Calu3 (cell line): ENCODE measurements at regions not wholly inside any gene's neighbourhood (a gene's known extent, or its start where the extent isn't known, plus 50 kb on each side); places are given as distances from the start of the nearest gene placed in this dataset.

Experiments used
- BruUV-seq: library from RNA; stranded (reverse); fragments of 400-500 nt; replicated peaks from 2 replicates; lab custom pipeline; 2021; lab: Mats Ljungman, UMichigan
- CTCF ChIA-PET: fragments of 300-600 bp; sonication (Branson Sonifier 250); formaldehyde crosslinking; loops from one replicate; lab custom pipeline; 2022; ENCODE audit warnings: antibody characterized with exemption; lab: Charles Lee
- DNase-seq: peaks from one replicate; pipeline ENCODE4 v3.0.0; 2022
- H3K27ac Mint-ChIP-seq: one replicate; pipeline ENCODE4 v1.8.0; 2022; ENCODE audit warnings: mixed read lengths; ENCODE audit not compliant: unreplicated experiment
- H3K27me3 Mint-ChIP-seq: one replicate; pipeline ENCODE4 v1.8.0; 2022; ENCODE audit warnings: mixed read lengths; ENCODE audit not compliant: unreplicated experiment
- H3K36me3 Mint-ChIP-seq: one replicate; pipeline ENCODE4 v1.8.0; 2022; ENCODE audit warnings: mild to moderate bottlenecking, moderate library complexity, mixed read lengths; ENCODE audit not compliant: insufficient read depth, unreplicated experiment
- H3K4me1 Mint-ChIP-seq: one replicate; pipeline ENCODE4 v1.8.0; 2022; ENCODE audit warnings: mild to moderate bottlenecking, low read depth, mixed read lengths; ENCODE audit not compliant: unreplicated experiment
- H3K4me3 Mint-ChIP-seq: one replicate; pipeline ENCODE4 v1.8.0; 2022; ENCODE audit warnings: mild to moderate bottlenecking, low read depth, moderate library complexity, mixed read lengths; ENCODE audit not compliant: unreplicated experiment
- H3K9me3 Mint-ChIP-seq: one replicate; pipeline ENCODE4 v1.8.0; 2022; ENCODE audit warnings: low read depth, mixed read lengths; ENCODE audit not compliant: unreplicated experiment
- intact Hi-C: fragments of 100-400 bp; cut with micrococcal nuclease; formaldehyde crosslinking; loops from one replicate; pipeline ENCODE4 v1.10.0; 2022; ENCODE audit not compliant: unreplicated experiment
- TF ChIP-seq, protein P1 (sequence below): fragments of 200-600 bp; IDR thresholded peaks from one replicate; pipeline ENCODE4 v1.8.0; 2022; ENCODE audit warnings: antibody characterized with exemption; ENCODE audit not compliant: unreplicated experiment

DNA sequence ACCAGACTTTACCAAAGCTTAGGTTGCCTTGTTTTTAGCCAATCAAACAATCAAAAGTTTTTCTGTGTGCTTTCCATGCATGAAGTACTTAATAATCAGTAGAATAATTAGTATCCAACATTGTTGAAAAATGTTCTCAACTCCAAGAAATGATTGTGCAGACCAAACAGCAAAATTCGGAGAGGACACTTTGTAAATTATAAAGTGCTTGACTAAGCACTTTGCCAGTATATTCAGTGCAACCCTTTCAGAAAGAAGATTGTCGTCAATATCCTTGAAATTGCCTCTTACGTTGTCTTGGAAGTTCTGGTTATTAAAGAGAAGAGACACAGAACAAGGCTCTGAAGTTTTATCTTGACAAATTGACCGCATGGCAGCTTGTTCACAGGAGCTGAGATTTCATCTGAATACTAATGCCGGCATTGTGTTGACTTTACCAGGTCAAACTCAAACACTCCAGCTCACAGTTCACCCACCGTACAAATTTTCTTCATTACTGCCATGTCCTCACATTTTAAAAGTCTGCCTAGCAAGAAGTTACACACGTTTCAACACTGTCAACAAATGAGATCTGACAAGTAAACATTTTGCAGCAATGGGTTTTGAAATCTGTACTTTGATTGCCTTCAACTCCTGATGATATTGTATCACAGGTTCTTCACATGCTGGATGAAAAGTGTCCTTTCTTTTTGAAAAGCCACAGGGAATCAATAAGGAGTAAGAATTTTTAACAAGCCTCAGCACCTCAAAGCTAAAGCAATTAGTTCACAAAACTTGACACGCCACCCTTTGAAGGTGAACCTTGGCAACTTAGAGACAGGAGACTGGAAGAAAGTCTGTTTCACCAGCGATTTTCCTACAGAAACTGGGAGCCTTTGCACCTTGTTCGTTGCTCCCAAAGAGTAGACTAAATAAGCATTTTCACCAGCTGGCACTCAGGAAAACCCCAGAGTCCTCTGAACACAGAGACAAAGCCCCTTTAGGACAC lies 150.9 kb downstream of the RFC3 start:
- no peak for DNase-seq
- TF ChIP-seq, protein P1, sequence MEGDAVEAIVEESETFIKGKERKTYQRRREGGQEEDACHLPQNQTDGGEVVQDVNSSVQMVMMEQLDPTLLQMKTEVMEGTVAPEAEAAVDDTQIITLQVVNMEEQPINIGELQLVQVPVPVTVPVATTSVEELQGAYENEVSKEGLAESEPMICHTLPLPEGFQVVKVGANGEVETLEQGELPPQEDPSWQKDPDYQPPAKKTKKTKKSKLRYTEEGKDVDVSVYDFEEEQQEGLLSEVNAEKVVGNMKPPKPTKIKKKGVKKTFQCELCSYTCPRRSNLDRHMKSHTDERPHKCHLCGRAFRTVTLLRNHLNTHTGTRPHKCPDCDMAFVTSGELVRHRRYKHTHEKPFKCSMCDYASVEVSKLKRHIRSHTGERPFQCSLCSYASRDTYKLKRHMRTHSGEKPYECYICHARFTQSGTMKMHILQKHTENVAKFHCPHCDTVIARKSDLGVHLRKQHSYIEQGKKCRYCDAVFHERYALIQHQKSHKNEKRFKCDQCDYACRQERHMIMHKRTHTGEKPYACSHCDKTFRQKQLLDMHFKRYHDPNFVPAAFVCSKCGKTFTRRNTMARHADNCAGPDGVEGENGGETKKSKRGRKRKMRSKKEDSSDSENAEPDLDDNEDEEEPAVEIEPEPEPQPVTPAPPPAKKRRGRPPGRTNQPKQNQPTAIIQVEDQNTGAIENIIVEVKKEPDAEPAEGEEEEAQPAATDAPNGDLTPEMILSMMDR: no peak
- no peaks in the 10 kb centered on the region for H3K4me1 Mint-ChIP-seq
- CTCF ChIA-PET: interaction anchor here (0.6 kb wide), 1 partner anchor 1553 kb away, joined by 5 read pairs; no protein-coding TSS in a partner anchor
- intact Hi-C loops: no loop called here
- H3K4me3 Mint-ChIP-seq: no peak overlapping the region
- no peaks in the 10 kb centered on the region for H3K27me3 Mint-ChIP-seq
- H3K27ac Mint-ChIP-seq: no peak overlapping the region
- BruUV-seq: no TSS peak
- no peaks in the 10 kb centered on the region for H3K36me3 Mint-ChIP-seq
- no peaks in the 10 kb centered on the region for H3K9me3 Mint-ChIP-seq

- TF ChIP-seq, protein P1: no peak
- Mint-ChIP-seq H3K9me3 (no peaks in the 10 kb centered on the region), H3K27me3 (no peaks in the 10 kb centered on the region), H3K36me3 (no peaks in the 10 kb centered on the region), H3K4me1 (no peaks in the 10 kb centered on the region), H3K4me3 (no peak overlapping the region), H3K27ac (no peak overlapping the region)
- intact Hi-C loops: no loop called here
- CTCF ChIA-PET: no interaction called here
- BruUV-seq: no TSS peak
- DNase-seq: no peak
Measured at GRCh38 chr13:33970746-33971561, 153.0 kb downstream of the RFC3 start.

DNA sequence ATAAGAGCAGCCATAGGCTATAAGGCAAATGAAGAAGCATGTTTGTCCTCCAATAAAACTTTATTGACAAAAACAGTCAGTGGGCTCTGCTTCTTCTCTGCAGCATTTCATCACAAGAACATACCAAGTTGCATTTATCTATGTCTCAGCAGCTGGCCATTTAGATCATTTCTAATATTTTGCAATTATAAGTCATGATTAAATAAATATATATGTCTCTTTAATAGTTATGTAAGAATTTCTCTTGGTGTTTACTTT lies 153.5 kb downstream of the RFC3 start:
- DNase-seq: no peak
- Mint-ChIP-seq H3K27ac (no peak overlapping the region), H3K4me1 (no peaks in the 10 kb centered on the region), H3K4me3 (no peak overlapping the region), H3K9me3 (no peaks in the 10 kb centered on the region), H3K27me3 (no peaks in the 10 kb centered on the region), H3K36me3 (no peaks in the 10 kb centered on the region)
- TF ChIP-seq, protein P1: no peak
- no TSS peak for BruUV-seq
- intact Hi-C loops: no loop called here
- CTCF ChIA-PET: no interaction called here

- Mint-ChIP-seq H3K27ac (no peak overlapping the region), H3K4me3 (no peak overlapping the region), H3K9me3 (no peaks in the 10 kb centered on the region), H3K36me3 (no peaks in the 10 kb centered on the region), H3K4me1 (no peaks in the 10 kb centered on the region), H3K27me3 (no peaks in the 10 kb centered on the region)
- CTCF ChIA-PET: no interaction called here
- intact Hi-C loops: no loop called here
- no peak for DNase-seq
- no TSS peak for BruUV-seq
- TF ChIP-seq, protein P1: no peak
Measured at GRCh38 chr13:33973194-33973593, 155.2 kb downstream of the RFC3 start.
